Gastrocnemius medialis (tissue), 4 donors: ENCODE measurements at regions not wholly inside any gene's neighbourhood (a gene's known extent, or its start where the extent isn't known, plus 50 kb on each side); places are given as distances from the start of the nearest gene placed in this dataset.

Source experiments
- CTCF ChIP-seq, 5 experiments: fragments of 450-650 bp in 3 of 5; fragments of 200-600 bp in 2 of 5; sonication (generic) in 2 of 5; IDR thresholded peaks in 4 of 5; conservative IDR thresholded peaks in 1 of 5; 1 replicate in 4 of 5; 2 replicates in 1 of 5; pipeline ENCODE4 v1.5.1; 2016 to 2019; ENCODE audit warnings: antibody characterized with exemption in 5 of 5, mild to moderate bottlenecking in 3 of 5, moderate library complexity in 3 of 5
- POLR2A ChIP-seq, 2 donors: fragments of 450-650 bp; IDR thresholded peaks; one replicate each; pipeline ENCODE4 v1.6.1; 2017; ENCODE audit warnings: antibody characterized with exemption in 2 of 2, mild to moderate bottlenecking in 2 of 2, moderate library complexity in 2 of 2

GRCh38 chr4:95606739-95607138, 58.0 kb upstream of the UNC5C start:
- TF ChIP-seq CTCF (IDR thresholded peaks at IDR 0.05 in 4 of 5, conservative IDR thresholded peaks at IDR 0.05 in 1 of 5) = no peak
- TF ChIP-seq POLR2A (IDR thresholded peaks at IDR 0.05) = no peak
